Sigmoid colon (tissue), 6 donors: ENCODE measurements at regions not wholly inside any gene's neighbourhood (a gene's known extent, or its start where the extent isn't known, plus 50 kb on each side); places are given as distances from the start of the nearest gene placed in this dataset.
A peak's percentile ranks its signal among the peaks of the same experiment; 100 is the strongest.

Source experiments
- DNase-seq: peaks from one replicate; pipeline ENCODE4 v3.0.0-alpha.2; 2019
- H3K27ac ChIP-seq, 4 donors: fragments of 200-600 bp; sonication (generic); one replicate each; pipeline ENCODE4 v1.5.1; 2016 to 2019; ENCODE audit warnings: mild to moderate bottlenecking in 1 of 4
- H3K27me3 ChIP-seq, 3 donors: fragments of 200-600 bp; sonication (generic); one replicate each; pipeline ENCODE4 v1.5.1; 2019; ENCODE audit warnings: mild to moderate bottlenecking in 1 of 3
- H3K36me3 ChIP-seq, 4 donors: fragments of 200-600 bp; sonication (generic); one replicate each; pipeline ENCODE4 v1.5.1; 2016 to 2019
- H3K4me1 ChIP-seq, 4 donors: fragments of 200-600 bp; sonication (generic); one replicate each; pipeline ENCODE4 v1.5.1; 2017 to 2019
- H3K4me3 ChIP-seq, 4 donors: fragments of 200-600 bp; sonication (generic); one replicate each; pipeline ENCODE4 v1.5.1; 2017 to 2019; ENCODE audit warnings: mild to moderate bottlenecking in 2 of 4, moderate library complexity in 1 of 4
- H3K9me3 ChIP-seq, 4 donors: fragments of 200-600 bp in 3 of 4; sonication (generic) in 3 of 4; one replicate each; pipeline versions ENCODE4 v1.5.1 to v1.6.1; 2013 to 2019
- CTCF ChIP-seq, 4 experiments: fragments of 450-650 bp in 3 of 4; fragments of 200-600 bp in 1 of 4; IDR thresholded peaks; one replicate each; pipeline ENCODE4 v1.5.1; 2016 to 2019; ENCODE audit warnings: antibody characterized with exemption in 4 of 4, mild to moderate bottlenecking in 3 of 4, moderate library complexity in 2 of 4
- EP300 ChIP-seq, 4 donors: sonication (generic); formaldehyde crosslinking; IDR thresholded peaks; one replicate each; pipeline ENCODE4 v1.6.1; 2017; ENCODE audit warnings: antibody characterized with exemption in 4 of 4
- POLR2A ChIP-seq, 2 donors: fragments of 450-650 bp; IDR thresholded peaks; one replicate each; pipeline ENCODE4 v1.6.1; 2016; ENCODE audit warnings: antibody characterized with exemption in 2 of 2, mild to moderate bottlenecking in 2 of 2, moderate library complexity in 2 of 2
- POLR2AphosphoS5 ChIP-seq, 4 donors: sonication (generic); formaldehyde crosslinking; IDR thresholded peaks; one replicate each; pipeline ENCODE4 v1.6.1; 2017; ENCODE audit warnings: antibody characterized with exemption in 4 of 4
- WGBS, 2 donors: extraction: QIAGEN DNeasy Blood & Tissue Kit; methylation state at CpG; one replicate each; pipeline ENCODE4 v1.1.7; 2013; 5-methylcytosine and 5-hydroxymethylcytosine counted together
- intact Hi-C: fragments of 100-400 bp; cut with DNase I; formaldehyde crosslinking; loops from one replicate; pipeline ENCODE4 v1.15.1; 2023
- donor health status: healthy with polysubstance abuse.
- donor health status: healthy.

GRCh38 chr10:61031341-61031740 lies 87.4 kb upstream of the RHOBTB1 start:
- Histone ChIP-seq H3K27ac (no peak overlapping the region), H3K4me3 (no peak overlapping the region), H3K36me3 (no peaks in the 10 kb centered on the region), H3K9me3 (no peaks in the 10 kb centered on the region), H3K4me1 (no peaks in the 10 kb centered on the region), H3K27me3 (no peaks in the 10 kb centered on the region)
- 91 to 92% methylated on average over 3 of the region's 3 CpGs for WGBS, 2 donors
- DNase-seq: no peak
- TF ChIP-seq POLR2AphosphoS5 (IDR thresholded peaks at IDR 0.05): no peak
- no peak for TF ChIP-seq POLR2A (IDR thresholded peaks at IDR 0.05)
- no peak for TF ChIP-seq CTCF (IDR thresholded peaks at IDR 0.05)
- no peak for TF ChIP-seq EP300 (IDR thresholded peaks at IDR 0.05)
- intact Hi-C loops: no loop called here

- Histone ChIP-seq H3K9me3 (no peaks in the 10 kb centered on the region), H3K4me1 (no peaks in the 10 kb centered on the region), H3K4me3 (no peak overlapping the region), H3K27ac (no peak overlapping the region), H3K27me3 (no peaks in the 10 kb centered on the region), H3K36me3 (no peaks in the 10 kb centered on the region)
- DNase-seq: no peak
- no peak for TF ChIP-seq POLR2A (IDR thresholded peaks at IDR 0.05)
- 90 to 94% methylated on average over 2 of the region's 2 CpGs for WGBS, 2 donors
- intact Hi-C loops: no loop called here
Measured at GRCh38 chr10:61029411-61029810, 85.4 kb upstream of the RHOBTB1 start.

- no peak overlapping the region for H3K27ac ChIP-seq
- H3K4me1 ChIP-seq: no peaks in the 10 kb centered on the region
- H3K27me3 ChIP-seq: no peaks in the 10 kb centered on the region
- intact Hi-C loops: no loop called here
- H3K36me3 ChIP-seq: no peaks in the 10 kb centered on the region
- H3K4me3 ChIP-seq: no peak overlapping the region
- DNase-seq: no peak
- no peaks in the 10 kb centered on the region for H3K9me3 ChIP-seq
- 66 to 73% methylated on average over 5 of the region's 5 CpGs for WGBS, 2 donors
- TF ChIP-seq POLR2A (IDR thresholded peaks at IDR 0.05) (no peak), EP300 (IDR thresholded peaks at IDR 0.05) (no peak), CTCF (IDR thresholded peaks at IDR 0.05) (no peak), POLR2AphosphoS5 (IDR thresholded peaks at IDR 0.05) (no peak)
Measured at GRCh38 chr10:61028861-61029361, 84.9 kb upstream of the RHOBTB1 start.

- intact Hi-C loops: no loop called here
- no peak overlapping the region for H3K27ac ChIP-seq
- H3K4me1 ChIP-seq: no peaks in the 10 kb centered on the region
- no peaks in the 10 kb centered on the region for H3K9me3 ChIP-seq
- no peaks in the 10 kb centered on the region for H3K36me3 ChIP-seq
- H3K4me3 ChIP-seq: no peak overlapping the region
- no peaks in the 10 kb centered on the region for H3K27me3 ChIP-seq
- DNase-seq: no peak
- 65 to 83% methylated on average over 2 of the region's 2 CpGs for WGBS, 2 donors
- TF ChIP-seq POLR2AphosphoS5 (IDR thresholded peaks at IDR 0.05): no peak
- TF ChIP-seq POLR2A (IDR thresholded peaks at IDR 0.05): no peak
- peak in 1 of 4 experiments; percentile 13 for TF ChIP-seq CTCF (IDR thresholded peaks at IDR 0.05)
- TF ChIP-seq EP300 (IDR thresholded peaks at IDR 0.05): no peak
Measured at GRCh38 chr10:61024856-61025201, 80.8 kb upstream of the RHOBTB1 start.

- no peak for TF ChIP-seq CTCF (IDR thresholded peaks at IDR 0.05)
- no peak for TF ChIP-seq POLR2A (IDR thresholded peaks at IDR 0.05)
- H3K27me3 ChIP-seq: no peaks in the 10 kb centered on the region
- intact Hi-C loops: no loop called here
- H3K4me1 ChIP-seq: no peaks in the 10 kb centered on the region
- no peaks in the 10 kb centered on the region for H3K9me3 ChIP-seq
- 28 to 32% methylated on average over 1 of the region's 1 CpG for WGBS, 2 donors
- no peak for DNase-seq
- no peaks in the 10 kb centered on the region for H3K36me3 ChIP-seq
- no peak overlapping the region for H3K27ac ChIP-seq
- H3K4me3 ChIP-seq: no peak overlapping the region
Measured at GRCh38 chr10:61024151-61024855, 80.3 kb upstream of the RHOBTB1 start.
